ENCODE measurements at regions not wholly inside any gene's neighbourhood (a gene's known extent, or its start where the extent isn't known, plus 50 kb on each side); places are given as distances from the start of the nearest gene placed in this dataset.
A peak's percentile ranks its signal among the peaks of the same experiment; 100 is the strongest.

DNA sequence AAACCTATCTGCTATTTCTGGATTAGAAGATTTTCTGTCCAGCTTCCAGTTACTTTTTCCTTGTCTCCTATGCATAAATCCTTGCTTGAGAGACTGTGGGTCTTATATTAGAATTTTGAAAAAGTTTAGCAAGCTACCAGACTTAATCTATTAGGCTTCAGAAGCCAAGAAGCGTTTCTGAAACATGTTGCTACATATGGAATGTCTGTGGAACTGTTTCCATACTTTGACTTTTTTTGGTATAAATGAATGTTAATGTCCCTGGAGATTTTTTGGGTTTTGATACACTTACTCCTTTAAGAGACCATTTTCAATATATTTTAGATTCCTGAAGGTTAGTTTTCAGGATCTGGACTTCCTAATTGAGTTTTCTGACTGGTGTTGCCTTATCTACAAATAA, 191.4 kb upstream of the SGCD start:
- no peak for DNase-seq

DNA sequence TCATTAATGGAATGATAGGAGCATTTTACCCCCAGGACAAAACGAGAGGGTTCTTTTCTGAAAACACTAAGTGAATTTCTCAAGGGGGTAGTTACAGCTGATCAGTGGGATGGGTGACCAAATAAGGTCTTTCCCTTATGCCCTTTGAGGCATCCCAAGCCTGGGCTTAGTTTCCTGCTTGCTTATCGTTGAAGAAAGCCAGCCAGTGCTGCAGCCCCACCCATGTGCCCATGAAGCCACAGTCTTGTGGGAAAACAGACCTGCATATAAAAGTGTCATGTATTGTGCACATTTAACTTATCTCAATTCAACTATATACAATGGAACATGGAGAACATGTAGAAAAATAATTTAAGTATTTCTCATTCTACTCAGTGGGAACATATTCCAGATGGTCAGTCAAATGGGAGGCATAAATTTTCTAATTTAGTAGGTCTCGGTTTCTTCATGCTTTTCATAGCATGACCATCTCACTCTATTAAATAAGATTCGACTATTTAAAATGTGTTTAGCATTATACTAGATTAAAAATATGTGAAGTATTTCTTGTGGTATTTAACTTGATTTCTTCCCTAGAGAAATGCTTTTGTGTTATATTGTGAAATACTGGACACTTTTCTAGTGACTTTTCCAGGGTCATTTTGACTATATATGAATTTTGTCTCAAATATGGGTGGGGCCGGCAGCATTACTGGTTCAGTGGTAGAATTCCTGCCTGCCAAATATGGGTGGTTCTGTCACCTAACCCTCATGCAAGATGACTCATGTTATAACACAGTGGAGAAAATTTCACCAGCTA, 189.7 kb upstream of the SGCD start:
- no peak for DNase-seq

DNA sequence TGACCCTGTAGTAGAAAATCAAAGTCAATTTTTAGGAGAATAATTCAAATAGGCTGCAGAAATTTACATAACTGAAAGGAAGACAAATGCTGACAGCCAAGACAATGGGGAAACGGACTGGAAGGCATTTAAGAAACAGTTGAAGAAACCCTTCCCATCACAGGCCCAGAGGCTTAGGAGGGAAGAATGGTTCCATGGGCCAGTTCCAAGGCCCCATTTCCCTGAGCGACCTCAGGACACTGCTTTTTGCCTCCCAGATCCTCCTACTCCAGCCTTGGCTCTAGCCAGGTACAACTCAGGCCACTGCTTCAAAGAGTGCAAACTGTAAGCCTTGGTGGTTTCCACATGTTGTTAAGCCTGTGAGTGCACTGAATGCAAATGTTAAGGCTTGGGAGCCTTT, 184.1 kb upstream of the SGCD start:
- DNase-seq, result no peak

DNA sequence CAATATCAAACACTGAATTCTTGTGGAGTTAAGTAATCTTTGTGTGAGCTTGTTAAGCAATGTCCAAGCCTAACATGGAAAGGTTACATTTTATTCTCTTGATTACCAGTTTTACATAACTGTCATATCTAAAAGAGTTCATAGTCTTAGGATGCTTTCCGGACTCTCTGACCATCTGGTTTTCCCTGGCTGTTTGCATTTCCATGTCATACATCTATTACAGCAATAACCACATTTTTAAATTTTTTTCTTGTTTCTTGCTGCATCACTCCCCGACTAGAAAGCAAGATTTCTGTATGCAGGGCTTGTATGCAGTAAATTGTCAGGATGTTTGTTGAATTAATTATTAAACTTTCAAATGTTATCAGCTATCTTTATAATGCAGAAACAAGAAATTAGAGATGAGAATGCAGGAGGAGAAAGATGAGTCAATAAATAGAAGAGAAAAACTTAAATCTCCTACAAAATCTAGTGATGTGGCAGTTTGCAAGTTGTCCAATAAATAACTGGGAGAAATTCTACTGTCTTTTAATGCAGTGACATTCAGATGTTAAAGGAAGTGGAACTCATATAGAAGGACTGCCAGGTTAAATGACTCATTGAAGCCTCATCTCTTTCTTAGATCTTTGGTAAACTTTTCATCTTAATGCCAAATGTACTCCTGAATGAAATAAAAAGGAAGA, 179.6 kb upstream of the SGCD start:
- DNase-seq, result no peak

DNA sequence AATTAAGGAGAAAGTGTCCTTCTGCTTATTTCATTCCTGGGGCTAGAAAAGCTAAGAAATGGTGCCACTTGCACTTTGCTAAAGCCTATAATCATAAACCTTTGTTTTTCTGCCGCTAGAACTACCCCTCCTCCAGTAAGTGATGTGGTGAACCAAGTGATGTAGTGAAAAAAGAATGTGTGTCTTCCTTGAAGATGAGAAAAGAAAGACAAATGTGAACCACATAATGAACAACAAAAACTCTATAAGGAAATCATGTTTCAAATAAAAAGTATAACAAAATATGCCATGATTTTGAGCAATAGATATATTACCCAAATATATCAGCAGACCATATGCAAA, 179.0 kb upstream of the SGCD start:
- no peak for DNase-seq

DNA sequence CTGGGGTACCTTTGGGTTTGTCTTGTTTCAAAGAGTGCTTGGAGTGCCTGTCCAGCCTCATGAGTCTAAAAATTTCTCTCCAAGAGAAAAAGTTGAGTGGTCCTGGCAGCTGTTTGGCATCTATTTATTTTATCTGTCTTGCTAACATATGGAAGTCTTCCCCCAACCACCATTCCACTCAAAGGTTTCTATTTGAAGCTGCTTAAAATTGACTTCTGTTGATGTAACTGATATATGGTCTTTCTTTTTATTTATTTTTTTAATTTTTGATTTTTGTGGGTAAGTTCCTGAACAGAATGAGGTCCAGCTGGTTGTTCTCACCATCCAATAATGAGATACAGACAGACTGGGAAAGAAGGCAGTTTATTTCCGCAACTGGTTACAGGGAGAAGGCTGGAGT, 178.7 kb upstream of the SGCD start:
- no peak for DNase-seq

DNA sequence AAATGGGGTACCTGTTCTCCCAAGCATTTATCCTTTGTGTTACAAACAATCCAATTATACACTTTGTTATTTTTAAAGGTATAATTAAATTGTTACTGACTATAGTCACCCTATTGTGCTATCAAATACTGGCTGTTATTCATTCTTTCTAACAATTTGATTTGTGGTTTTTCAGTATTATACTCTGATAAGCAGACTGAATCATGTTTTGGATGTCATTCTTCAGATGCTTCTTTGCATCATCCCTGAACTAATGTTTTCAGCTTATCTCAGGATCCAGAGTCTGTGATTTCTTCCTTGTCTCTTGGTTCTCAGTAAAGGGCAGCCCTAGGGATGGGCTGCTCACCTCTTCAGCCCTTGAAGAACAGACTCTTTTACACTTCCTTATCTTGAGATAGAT, 177.8 kb upstream of the SGCD start:
- DNase-seq, result no peak

DNA sequence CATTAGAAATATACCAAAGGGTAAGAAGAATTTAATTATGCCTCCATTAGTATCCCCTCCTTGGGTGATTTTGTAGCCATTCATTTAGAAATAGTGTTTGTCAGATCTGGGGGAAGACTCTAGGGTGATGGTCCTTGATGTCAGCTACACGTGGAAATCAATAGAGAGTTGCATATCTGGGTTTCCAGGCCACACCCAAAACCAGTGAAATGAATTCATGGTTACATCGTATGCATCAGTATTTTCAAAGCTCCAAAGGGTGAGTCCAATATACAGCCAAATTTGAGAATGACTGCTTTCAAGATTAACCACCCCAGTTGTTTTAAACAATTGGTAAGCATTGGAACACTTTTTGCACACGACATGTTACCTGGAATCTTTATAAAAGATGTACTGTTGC, 173.4 kb upstream of the SGCD start:
- no peak for DNase-seq

DNA sequence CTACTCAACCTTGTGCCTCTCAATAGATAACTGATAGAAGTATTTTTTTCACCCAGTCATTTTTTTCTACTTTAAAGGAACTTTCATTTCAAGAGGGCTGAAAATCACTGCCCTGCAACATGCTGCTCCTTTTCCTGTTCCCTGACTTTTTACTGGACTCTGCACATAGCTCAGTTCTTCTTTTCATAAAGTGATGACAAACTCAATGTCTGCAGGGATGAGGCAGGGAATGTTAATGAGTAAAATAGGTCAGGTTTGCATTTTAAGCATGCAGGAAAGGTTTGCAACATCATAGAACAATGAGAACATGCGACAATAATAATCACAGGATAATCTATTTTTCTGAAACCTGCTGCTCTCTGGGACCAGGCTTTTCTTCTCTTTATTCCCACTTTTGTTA, 172.2 kb upstream of the SGCD start:
- DNase-seq, result no peak

DNA sequence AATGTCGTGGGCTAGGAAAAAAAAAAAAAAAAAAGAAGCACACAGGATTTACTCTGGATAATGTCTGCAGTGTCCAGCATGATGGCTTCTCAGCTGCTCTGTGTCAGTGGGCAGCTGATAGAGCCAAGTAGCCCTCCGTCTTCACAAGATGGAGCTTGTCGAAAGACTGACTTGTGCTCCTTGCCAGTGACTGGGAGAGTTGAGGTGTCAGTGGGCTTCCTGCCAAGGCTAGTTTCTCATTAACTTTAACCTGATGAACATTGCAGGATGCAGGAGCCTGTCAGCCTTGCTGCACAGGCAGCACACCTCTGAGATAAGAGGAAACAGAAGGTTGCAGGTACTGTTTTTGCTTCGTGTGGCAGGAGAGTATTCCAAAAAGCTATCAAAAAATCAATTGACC, 171.4 kb upstream of the SGCD start:
- no peak for DNase-seq

DNA sequence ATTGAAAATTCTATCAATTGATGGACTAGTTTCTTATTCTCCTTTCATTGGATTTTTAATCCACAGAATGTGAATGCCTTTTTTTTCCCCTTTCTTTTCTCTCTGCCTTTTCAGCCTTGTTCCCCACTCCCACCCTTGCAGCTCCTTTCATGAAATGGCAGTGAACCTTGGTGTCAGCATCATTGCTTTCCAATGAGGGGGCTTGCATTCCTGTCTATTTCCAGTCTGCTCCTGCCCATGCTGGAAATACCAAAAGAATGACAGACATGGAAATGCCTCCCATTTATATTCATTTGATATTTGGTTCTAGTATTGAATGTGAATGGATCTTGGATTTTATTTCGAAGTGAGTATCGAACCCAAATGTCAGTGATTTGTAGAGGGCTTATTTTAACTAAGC, 162.7 kb upstream of the SGCD start:
- no peak for DNase-seq

DNA sequence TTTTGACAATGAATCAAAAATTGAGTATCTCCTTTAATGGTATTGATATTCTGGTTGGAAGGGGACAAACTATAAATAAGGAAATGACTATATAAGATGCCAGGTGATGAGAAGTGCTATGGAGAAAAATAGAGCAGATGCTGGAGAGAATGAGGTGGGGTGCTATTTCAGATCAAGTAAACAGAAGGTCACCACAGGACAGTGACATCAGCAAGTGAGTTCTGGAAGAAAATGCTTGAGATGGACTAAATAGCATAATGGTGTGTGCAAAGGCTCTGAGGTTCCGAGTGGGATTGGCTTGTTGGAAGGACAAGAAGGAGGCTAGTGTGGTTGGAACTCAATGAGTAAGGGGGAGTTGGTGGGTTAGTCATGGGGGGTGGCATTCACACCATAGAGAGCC, 157.5 kb upstream of the SGCD start:
- DNase-seq, result no peak

DNA sequence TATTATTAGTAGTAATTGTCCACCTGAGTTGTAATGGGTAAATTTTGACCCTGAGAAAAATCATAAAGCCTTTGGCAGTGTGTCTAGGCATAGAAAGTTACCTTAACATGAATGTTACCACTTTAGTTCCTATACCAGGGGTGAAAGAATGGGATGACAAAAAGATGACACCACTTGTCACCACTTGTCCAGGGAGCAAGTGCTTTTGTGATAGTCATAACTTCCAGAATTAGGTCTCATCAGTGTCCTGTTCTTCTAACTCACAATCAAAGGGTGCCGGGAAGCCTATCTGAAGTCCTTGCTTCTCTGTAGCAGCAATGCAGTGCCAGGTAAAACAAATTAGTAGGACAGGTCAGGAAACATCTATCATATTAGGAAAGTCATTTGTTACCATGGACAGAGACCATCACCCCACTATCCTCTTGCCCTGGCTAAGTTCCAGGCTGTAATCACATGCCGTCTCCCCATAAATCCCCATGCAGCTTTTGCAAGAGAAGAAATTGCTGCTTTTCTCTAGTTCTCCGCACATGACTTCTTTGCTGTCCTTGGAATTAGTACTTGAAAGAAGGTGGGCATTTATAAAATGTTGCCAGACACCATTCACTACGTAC, 156.5 kb upstream of the SGCD start:
- DNase-seq, result no peak

DNA sequence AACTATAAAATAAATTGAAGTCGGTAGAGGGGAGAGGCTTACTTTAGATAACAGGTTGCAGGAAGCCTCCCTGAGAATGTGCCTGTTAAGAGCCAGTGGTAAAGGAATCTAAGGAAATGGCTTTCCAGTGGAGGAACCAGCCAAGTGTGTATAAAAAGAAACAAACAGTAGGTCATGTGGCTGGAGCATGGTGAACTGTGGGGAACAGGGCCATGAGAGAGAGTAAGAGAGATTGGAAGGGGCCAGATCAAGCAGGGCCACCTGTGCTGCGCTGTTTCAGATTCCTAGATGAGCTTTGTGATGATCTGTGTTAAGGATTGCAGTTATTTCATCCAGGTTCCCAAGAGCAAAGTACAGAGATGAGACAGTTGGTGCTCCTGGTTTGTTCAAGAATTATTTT, 152.7 kb upstream of the SGCD start:
- DNase-seq, result no peak

DNA sequence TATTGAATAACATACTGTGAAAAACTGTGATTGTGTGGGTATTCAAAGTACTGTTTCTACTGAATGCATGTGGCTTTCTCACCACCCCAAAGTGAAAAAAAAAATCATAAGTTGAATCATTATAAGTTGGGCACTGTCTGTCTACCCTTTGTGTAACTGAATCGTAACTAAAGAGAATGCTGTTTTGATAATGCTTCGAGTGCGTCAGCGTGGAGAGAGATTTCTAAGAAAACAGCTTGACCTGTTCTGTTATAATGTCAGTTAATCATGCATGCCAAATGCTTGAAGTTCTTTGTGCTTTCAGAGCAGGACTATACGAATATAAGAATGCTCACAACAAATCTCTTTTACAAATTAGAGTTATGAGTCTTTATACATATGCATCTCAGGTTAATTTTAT, 148.8 kb upstream of the SGCD start:
- DNase-seq, result no peak

DNA sequence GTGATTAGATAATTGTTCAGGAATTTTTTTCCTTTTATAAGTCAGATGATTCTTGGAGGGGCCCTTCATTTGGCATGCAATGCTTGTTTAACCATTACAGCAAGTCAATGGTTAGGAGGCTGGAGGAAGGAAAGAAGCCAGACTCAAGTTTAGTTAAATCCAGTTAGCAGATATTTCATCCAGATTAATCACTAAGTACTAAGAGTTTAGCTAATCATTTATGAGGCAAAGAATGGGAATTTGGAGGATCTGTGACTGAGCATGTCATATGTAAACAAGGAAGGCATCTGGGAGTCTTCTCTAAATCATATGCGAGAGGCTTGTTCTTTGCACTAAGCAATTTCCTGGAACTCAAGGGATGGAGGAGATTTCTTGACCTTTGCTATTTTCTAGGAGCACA, 145.3 kb upstream of the SGCD start:
- no peak for DNase-seq

DNA sequence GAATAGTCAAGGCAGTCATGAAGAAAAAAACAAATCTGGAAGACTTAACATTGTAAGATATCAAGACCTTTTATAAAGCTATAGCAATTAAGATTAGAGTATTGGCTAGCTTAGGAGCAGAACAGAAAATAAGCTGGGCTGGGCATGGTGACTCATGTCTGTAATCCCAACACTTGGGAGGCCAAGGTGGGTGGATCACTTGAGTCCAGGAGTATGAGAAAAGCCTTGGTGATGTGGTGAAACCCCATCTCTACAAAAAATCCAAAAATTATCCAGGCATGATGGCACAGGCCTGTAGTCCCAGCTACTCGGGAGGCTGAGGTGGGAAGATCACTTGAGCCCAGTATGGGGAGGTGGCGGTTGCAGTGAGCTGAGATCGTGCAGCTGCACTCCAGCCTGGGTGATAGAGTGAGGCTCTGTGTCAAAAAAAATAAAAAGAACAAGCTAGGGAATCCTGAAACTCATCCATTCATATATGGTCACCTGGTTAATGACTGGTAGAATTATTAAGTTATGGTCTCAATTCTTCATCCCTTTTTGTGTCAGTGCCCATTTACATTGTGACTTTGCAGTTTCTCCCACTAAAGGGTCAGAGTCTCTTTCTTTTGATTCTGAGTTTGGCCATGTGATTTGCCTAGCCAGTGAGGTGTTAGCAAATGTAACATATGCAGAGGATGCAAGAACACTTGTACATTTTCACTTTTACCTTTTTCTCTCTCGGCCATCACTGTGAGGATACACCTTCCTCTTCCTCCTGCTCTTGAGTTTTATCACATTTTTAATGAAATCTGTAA, 144.6 kb upstream of the SGCD start:
- DNase-seq, result no peak

DNA sequence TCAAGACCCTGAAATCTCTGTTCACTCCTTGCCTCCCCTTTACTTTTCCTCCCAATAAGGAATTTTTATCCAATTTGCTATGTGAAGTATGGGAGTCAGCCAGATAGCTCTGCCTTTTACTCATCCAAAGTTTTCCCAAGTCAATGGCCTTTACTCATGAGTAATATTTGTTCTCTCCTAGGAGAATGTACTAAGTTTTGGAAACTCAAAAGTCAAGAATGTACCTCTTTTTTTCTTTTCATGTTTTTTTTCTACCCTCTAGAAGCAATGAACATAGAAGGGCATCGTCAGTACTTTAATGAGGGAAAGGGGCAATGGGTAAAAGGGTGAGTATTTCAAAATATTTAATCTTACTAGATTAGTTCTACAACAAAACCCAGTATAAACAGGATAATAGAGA, 140.2 kb upstream of the SGCD start:
- DNase-seq, result no peak

DNA sequence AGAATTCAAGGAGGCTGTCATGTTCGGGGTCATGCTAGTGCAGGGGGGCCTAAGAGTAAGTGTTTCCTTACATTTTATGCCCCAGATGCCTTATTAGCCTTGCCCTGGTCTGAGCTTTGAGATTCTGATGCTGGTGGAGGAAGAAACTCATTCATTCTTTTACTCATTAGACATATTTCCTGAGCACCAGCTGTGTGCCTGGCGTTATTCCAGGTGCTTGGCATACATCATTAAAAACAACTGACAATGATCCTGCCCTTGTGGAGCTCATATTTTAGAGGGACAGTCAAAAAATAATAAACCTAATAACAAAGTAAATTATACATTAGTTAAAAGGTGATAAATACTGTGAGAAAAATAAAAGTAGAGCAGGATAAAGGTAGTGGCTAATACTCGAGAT, 138.9 kb upstream of the SGCD start:
- DNase-seq, result peak; percentile 10

DNA sequence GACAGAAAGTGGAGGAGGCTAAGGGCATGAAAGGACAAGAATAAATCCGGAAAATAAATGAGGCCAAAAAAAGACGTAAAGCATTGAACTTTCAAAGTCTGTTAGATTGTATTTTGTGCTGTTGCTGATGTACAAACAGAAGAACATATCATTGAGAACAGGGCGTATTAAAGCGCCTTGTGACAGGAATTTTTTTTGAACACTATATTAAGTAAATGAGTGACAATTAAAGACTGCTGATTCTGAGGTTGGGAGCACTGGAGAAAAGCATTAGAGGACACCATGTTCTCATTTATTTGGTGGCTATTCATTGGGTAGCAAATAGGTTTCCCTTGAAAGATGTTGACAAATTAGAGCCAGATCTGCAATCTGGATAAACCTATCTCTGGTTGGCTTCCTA, 137.3 kb upstream of the SGCD start:
- no peak for DNase-seq

DNA sequence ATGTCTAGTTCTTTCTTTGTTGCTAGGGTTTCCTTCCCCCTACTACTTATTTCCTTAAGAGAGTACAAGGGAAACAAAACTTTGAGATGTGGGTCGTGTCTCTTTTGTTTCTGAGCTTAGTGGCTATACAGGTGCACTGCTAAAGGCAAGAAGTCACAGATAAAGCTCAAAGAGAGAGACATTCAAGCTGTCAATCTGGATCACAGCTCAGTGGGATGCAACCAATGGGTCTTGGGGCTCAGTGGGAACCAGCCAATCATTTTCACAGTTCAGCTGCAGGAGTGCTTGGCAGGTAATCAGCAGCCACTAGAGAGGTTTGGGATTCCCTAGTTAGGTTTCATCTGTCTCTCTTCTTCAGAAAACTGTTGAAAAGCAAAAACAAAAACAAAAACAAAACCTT, 135.4 kb upstream of the SGCD start:
- DNase-seq, result no peak

DNA sequence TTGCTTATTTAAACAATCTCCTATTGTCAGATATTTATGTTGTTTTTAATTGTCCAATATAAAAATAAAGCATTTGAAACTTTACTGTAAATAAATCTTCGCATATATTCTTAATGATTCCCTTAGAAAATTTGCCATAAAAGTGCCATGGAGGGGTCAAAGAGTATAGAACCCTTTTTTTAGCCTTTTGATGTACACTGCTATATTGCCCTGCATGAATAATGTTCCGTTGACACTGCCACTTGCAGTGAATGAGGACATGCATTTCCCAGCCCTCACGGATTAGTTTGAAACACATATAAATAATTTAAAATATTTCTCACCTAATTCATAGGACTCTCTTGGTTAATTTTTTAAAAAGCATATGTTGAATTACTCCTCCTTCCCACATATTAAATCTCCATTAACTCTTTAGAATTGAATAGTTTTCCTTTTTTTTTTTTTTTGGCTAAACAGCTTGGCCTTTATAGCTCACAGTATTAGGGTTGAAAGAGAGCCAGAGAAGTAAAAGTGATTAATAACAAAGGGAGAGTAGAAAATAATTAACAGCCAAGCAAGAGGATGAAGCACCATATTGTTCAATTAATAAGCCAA, 129.8 kb upstream of the SGCD start:
- no peak for DNase-seq
